HAP-1 (cell line): ENCODE measurements at regions not wholly inside any gene's neighbourhood (a gene's known extent, or its start where the extent isn't known, plus 50 kb on each side); places are given as distances from the start of the nearest gene placed in this dataset.

Experiments
- DNase-seq, 2 experiments: peaks; one replicate each; pipeline ENCODE4 v3.0.0-alpha.2; 2016 to 2020; ENCODE audit warnings: low spot score in 2 of 2
- H3K27me3 ChIP-seq: fragments of 250-450 bp; sonication (Bioruptor Pico); 2 replicates; pipeline ENCODE4 v1.5.1; 2020; ENCODE audit warnings: low read depth, mild to moderate bottlenecking, moderate library complexity
- H3K36me3 ChIP-seq: fragments of 250-450 bp; sonication (Bioruptor Pico); replicated peaks from 2 replicates; pipeline ENCODE4 v1.5.1; 2020; ENCODE audit warnings: mild to moderate bottlenecking
- H3K4me1 ChIP-seq: fragments of 250-450 bp; sonication (Bioruptor Pico); 2 replicates; pipeline ENCODE4 v1.5.1; 2020; ENCODE audit warnings: mild to moderate bottlenecking
- H3K4me3 ChIP-seq: fragments of 250-450 bp; sonication (Bioruptor Pico); 2 replicates; pipeline ENCODE4 v1.5.1; 2020; ENCODE audit warnings: mild to moderate bottlenecking, moderate library complexity
- H3K9me3 ChIP-seq: fragments of 250-450 bp; sonication (Bioruptor Pico); 2 replicates; pipeline ENCODE4 v1.5.1; 2020; ENCODE audit warnings: mild to moderate bottlenecking, moderate library complexity
- in situ Hi-C: fragments of 300-500 bp; cut with MboI; formaldehyde crosslinking; loops from 3 replicates; pipeline ENCODE4 v1.14.3; 2020; ENCODE audit warnings: low sequenced_read_pairs, inconsistent platforms, mixed read lengths

GRCh38 chr16:55401046-55401445 is 77.0 kb downstream of the IRX6 start:
- no peak overlapping the region for H3K4me3 ChIP-seq
- in situ Hi-C loops: no loop called here
- H3K9me3 ChIP-seq: no peaks in the 10 kb centered on the region
- DNase-seq: no peak
- H3K36me3 ChIP-seq: no peaks in the 10 kb centered on the region
- no peaks in the 10 kb centered on the region for H3K27me3 ChIP-seq
- no peaks in the 10 kb centered on the region for H3K4me1 ChIP-seq

- Histone ChIP-seq H3K36me3 (no peaks in the 10 kb centered on the region), H3K27me3 (no peaks in the 10 kb centered on the region), H3K4me1 (no peaks in the 10 kb centered on the region), H3K4me3 (no peak overlapping the region), H3K9me3 (no peaks in the 10 kb centered on the region)
- no peak for DNase-seq
- in situ Hi-C loops: no loop called here
Observed at GRCh38 chr16:55403464-55403863, 75.5 kb upstream of the MMP2 start.

GRCh38 chr16:55406651-55407050 is 72.3 kb upstream of the MMP2 start:
- no peak for DNase-seq
- in situ Hi-C loops: no loop called here

GRCh38 chr16:55408661-55409060 is 70.3 kb upstream of the MMP2 start:
- no peak for DNase-seq
- no peaks in the 10 kb centered on the region for H3K9me3 ChIP-seq
- in situ Hi-C loops: no loop called here
- no peaks in the 10 kb centered on the region for H3K36me3 ChIP-seq
- no peaks in the 10 kb centered on the region for H3K4me1 ChIP-seq
- no peaks in the 10 kb centered on the region for H3K27me3 ChIP-seq
- H3K4me3 ChIP-seq: no peak overlapping the region

More at GRCh38 chr16:55406651-55407050, 72.3 kb upstream of the MMP2 start:
- Histone ChIP-seq H3K4me1 (no peaks in the 10 kb centered on the region), H3K27me3 (no peaks in the 10 kb centered on the region), H3K4me3 (no peak overlapping the region), H3K9me3 (no peaks in the 10 kb centered on the region), H3K36me3 (no peaks in the 10 kb centered on the region)

GRCh38 chr16:55411231-55411630 is 67.8 kb upstream of the MMP2 start:
- no peak for DNase-seq
- H3K36me3 ChIP-seq: no peaks in the 10 kb centered on the region
- in situ Hi-C loops: no loop called here

GRCh38 chr16:55418586-55418985 is 60.4 kb upstream of the MMP2 start:
- in situ Hi-C loops: no loop called here
- no peaks in the 10 kb centered on the region for H3K4me1 ChIP-seq
- H3K36me3 ChIP-seq: no peaks in the 10 kb centered on the region
- no peak overlapping the region for H3K4me3 ChIP-seq
- no peaks in the 10 kb centered on the region for H3K9me3 ChIP-seq
- no peak for DNase-seq
- H3K27me3 ChIP-seq: no peaks in the 10 kb centered on the region

More at GRCh38 chr16:55411231-55411630, 67.8 kb upstream of the MMP2 start:
- Histone ChIP-seq H3K27me3 (no peaks in the 10 kb centered on the region), H3K4me3 (no peak overlapping the region), H3K9me3 (no peaks in the 10 kb centered on the region), H3K4me1 (no peaks in the 10 kb centered on the region)

GRCh38 chr16:55421226-55421625 is 57.8 kb upstream of the MMP2 start:
- no peak for DNase-seq
- in situ Hi-C loops: no loop called here

GRCh38 chr16:55426865-55427484 is 52.0 kb upstream of the MMP2 start:
- Histone ChIP-seq H3K36me3 (no peaks in the 10 kb centered on the region), H3K4me1 (no peaks in the 10 kb centered on the region), H3K4me3 (no peak overlapping the region), H3K27me3 (no peaks in the 10 kb centered on the region), H3K9me3 (no peaks in the 10 kb centered on the region)
- in situ Hi-C loops: no loop called here
- no peak for DNase-seq

More at GRCh38 chr16:55421226-55421625, 57.8 kb upstream of the MMP2 start:
- H3K4me1 ChIP-seq: no peaks in the 10 kb centered on the region
- no peaks in the 10 kb centered on the region for H3K27me3 ChIP-seq
- no peak overlapping the region for H3K4me3 ChIP-seq
- H3K36me3 ChIP-seq: no peaks in the 10 kb centered on the region
- no peaks in the 10 kb centered on the region for H3K9me3 ChIP-seq
